ENCODE measurements at regions not wholly inside any gene's neighbourhood (a gene's known extent, or its start where the extent isn't known, plus 50 kb on each side); places are given as distances from the start of the nearest gene placed in this dataset.
A peak's percentile ranks its signal among the peaks of the same experiment; 100 is the strongest.

DNA sequence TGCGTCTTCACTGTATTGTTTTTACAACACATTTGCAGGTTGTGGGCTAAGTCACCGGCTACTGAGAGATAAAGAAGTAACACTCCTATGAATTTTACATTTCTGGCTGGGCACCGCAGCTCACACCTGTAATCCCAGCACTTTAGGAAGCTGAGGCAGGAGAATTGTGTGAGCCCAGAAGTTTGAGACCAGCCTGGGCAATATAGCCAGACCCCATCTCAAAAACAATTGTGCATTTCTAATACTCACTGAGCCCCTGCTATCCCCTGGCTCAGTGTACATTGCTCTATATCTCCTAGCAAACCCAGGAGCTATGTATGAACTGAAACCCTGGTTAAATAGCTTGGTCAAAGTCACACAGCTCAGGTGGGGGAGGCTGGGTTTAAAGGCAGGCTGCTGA is 108.7 kb downstream of the ZNF281 start:
- no peak overlapping the region for H3K4me3 ChIP-seq
- DNase-seq = no peak
- no peak for TF ChIP-seq POLR2A (IDR thresholded peaks at IDR 0.05)
- no peak for TF ChIP-seq CTCF (IDR thresholded peaks at IDR 0.05)
- peak overlapping the region in 2 of 3 donors; percentile 18 to 91 for H3K27ac ChIP-seq
- ATAC-seq = no peak
- no peaks in the 10 kb centered on the region for H3K36me3 ChIP-seq
- H3K4me1 ChIP-seq = peaks cover 0 to 27% (median 5%) of the 10 kb centered on the region in 4 donors
- H3K9me3 ChIP-seq = no peaks in the 10 kb centered on the region
- intact Hi-C loops (cut with DNase I) = no loop called here
- no peaks in the 10 kb centered on the region for H3K27me3 ChIP-seq
- 86% methylated on average over 3 of the region's 3 CpGs for WGBS (ENCODE audit: insufficient coverage, low coverage, low lambda C conversion rate, missing lambda C conversion rate)

DNA sequence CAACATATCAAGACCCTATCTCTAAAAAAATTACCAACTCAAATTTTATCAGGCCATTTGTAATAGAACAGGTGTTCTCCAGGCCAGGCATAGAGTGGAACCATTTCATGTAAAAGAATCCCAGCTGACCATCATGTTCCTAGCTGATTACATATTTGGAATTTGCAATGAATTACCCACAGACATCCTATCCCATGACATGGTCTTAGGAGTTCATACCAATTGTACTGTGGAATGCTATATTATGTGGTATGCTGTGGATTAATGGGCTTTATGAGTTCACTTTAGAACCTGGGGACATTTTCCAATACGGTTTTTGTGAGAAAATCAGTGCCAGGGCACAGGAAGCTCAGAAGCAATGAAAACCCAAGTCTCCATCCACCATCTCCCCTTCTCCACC is 110.3 kb downstream of the ZNF281 start:
- ATAC-seq (no peak), DNase-seq (no peak)
- no peaks in the 10 kb centered on the region for H3K27me3 ChIP-seq
- H3K4me1 ChIP-seq = peaks cover 0 to 35% (median 10%) of the 10 kb centered on the region in 4 donors
- TF ChIP-seq POLR2A (IDR thresholded peaks at IDR 0.05) (no peak), CTCF (IDR thresholded peaks at IDR 0.05) (no peak)
- no peak overlapping the region for H3K27ac ChIP-seq
- intact Hi-C loops (cut with DNase I) = no loop called here
- no peaks in the 10 kb centered on the region for H3K9me3 ChIP-seq
- H3K4me3 ChIP-seq = no peak overlapping the region
- no peaks in the 10 kb centered on the region for H3K36me3 ChIP-seq
- WGBS (ENCODE audit: insufficient coverage, low coverage, low lambda C conversion rate, missing lambda C conversion rate) = 82% methylated on average over 1 of the region's 1 CpG

- peak in 2 of 3 donors; percentile 67 to 78 for DNase-seq
- Histone ChIP-seq H3K4me1 (peaks cover 0 to 35% (median 10%) of the 10 kb centered on the region in 4 donors), H3K9me3 (no peaks in the 10 kb centered on the region), H3K36me3 (no peaks in the 10 kb centered on the region), H3K27me3 (no peaks in the 10 kb centered on the region), H3K27ac (peak overlapping the region in 2 of 3 donors; percentile 84 to 90), H3K4me3 (no peak overlapping the region)
- no peak for TF ChIP-seq CTCF (IDR thresholded peaks at IDR 0.05)
- TF ChIP-seq POLR2A (IDR thresholded peaks at IDR 0.05) = no peak
- WGBS (ENCODE audit: insufficient coverage, low coverage, low lambda C conversion rate, missing lambda C conversion rate) = 25% methylated on average over 1 of the region's 1 CpG
- peak; percentile 50 to 75 (median 66) for ATAC-seq
- intact Hi-C loops (cut with DNase I) = no loop called here
Observed at GRCh38 chr1:200298242-200298641, 111.6 kb downstream of the ZNF281 start.

DNA sequence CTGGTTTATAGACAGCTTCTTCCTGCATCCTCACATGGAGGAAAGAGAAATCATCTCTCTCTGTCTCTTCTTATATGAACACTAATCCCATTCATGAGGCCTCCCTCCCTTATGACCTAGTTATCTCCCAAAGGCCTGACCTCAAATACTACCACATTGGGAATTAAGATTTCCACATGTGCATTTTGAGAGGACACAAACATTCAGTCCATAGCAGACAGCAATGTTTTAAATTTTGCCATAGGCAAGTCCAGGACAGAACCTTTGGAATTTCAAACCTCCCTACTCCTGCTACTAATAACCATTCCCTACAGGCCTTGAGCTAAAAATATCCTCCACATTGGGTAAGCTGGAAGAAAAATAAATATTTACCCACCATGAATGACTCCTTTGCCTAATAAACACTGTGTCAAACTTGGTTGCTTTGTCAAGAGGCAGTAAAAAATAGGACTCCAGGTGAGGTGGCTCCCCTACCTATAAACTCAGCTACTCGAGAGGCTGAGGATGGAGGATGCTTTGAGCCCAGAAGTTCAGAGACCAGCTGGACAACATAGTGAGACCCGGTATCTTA is 113.7 kb downstream of the ZNF281 start:
- WGBS (ENCODE audit: insufficient coverage, low coverage, low lambda C conversion rate, missing lambda C conversion rate) = 14% methylated on average over 2 of the region's 2 CpGs
- peaks cover 0 to 31% (median 10%) of the 10 kb centered on the region in 4 donors for H3K4me1 ChIP-seq
- H3K27me3 ChIP-seq = no peaks in the 10 kb centered on the region
- no peak for DNase-seq
- TF ChIP-seq POLR2A (IDR thresholded peaks at IDR 0.05) = no peak
- no peak for TF ChIP-seq CTCF (IDR thresholded peaks at IDR 0.05)
- no peaks in the 10 kb centered on the region for H3K36me3 ChIP-seq
- peak; percentile 83 to 88 (median 87) for ATAC-seq
- no peaks in the 10 kb centered on the region for H3K9me3 ChIP-seq
- H3K4me3 ChIP-seq = no peak overlapping the region
- intact Hi-C loops (cut with DNase I) = no loop called here
- peak overlapping the region; percentile 49 to 90 (median 84) for H3K27ac ChIP-seq

Measured in right lobe of liver (tissue), 6 donors.